Suppressor macrophage (primary cell): ENCODE measurements at regions not wholly inside any gene's neighbourhood (a gene's known extent, or its start where the extent isn't known, plus 50 kb on each side); places are given as distances from the start of the nearest gene placed in this dataset.

Source experiments
- DNase-seq, 4 experiments: peaks; one replicate each; pipeline ENCODE4 v3.0.0-alpha.2; 2020 to 2022

DNA sequence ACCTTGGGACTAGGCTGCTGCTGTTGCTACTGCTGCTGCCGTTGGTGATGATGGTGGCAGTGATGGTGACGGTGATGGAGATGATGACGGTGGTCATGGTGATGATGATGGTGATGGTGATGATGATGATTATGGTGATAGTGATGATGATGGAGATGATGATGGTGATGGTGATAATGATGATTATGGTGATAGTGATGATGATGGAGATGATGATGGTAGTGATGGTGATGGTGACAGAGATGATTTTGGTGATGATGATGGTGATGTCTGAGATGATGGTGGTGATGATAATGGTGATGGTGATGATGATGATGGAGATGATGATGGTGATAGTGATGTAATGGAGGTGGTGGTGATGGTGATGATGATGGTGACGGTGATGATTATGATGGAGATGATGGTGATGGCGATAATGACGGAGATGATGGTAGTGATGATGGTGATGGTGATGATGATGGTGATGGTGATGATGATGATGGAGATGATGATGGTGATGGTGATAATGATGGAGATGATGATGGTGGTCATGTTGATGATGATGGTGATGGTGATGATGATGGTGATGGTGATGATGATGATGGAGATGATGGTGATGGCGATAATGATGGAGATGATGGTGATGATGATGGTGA lies 156.8 kb upstream of the PWP1 start:
- DNase-seq: no peak

DNA sequence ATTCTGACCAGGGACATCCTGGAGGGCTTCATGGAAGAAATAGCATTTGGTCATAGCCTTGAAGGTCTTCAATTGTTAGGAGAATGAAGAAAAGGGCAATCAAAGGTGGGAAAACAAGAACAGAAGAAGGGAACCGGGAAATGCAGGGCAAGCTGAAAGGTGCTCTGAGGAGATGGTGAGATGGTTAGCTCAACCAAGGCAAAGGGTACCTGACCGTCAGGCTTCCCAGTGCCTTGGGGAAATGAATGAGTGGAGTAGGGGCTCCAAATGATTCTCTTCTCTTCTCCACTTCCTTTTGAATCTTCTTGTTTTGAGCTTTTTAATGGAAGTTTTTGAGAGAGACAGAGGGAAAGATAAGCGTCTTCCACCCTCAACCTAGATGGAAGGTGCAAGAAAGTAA lies 155.6 kb upstream of the PWP1 start:
- DNase-seq: no peak

DNA sequence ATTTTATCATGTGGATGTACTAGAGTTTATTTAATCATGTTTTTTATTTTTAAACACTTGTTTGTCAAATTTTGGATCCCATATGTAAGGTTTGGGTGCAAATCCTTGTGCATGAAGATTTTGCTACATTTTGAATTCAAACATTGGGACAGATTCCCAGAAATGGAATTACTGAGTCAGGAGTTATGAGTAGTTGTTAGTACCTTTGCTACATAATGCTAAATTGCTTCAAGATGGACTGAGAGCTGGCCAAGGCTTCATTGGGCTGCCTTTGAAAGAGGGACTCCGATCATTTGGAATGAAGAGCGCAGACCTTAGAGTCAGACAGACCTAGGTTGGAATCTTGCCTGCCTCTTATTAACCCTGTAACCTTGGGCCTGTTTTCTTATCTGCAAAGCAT lies 154.9 kb upstream of the PWP1 start:
- DNase-seq: no peak

DNA sequence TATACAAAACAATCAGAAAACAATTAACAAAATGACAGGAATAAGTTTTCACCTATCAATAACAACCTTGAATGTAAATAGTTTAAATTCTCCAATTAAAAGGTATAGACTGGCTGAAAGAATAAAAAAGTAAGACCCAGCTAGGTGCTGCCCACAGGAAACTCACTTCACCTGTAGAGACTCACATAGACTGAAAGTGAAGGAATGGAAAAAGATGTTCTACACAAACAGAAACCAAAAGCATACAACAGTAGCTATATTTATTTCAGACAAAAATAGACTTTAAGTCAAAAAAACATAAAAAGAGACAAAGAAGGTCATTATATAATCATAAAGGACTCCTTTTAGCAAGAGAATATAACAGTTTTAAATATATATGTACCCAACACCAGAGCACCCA lies 152.4 kb upstream of the PWP1 start:
- no peak for DNase-seq

GRCh38 chr12:107536613-107537012 lies 149.0 kb upstream of the PWP1 start:
- DNase-seq: no peak

DNA sequence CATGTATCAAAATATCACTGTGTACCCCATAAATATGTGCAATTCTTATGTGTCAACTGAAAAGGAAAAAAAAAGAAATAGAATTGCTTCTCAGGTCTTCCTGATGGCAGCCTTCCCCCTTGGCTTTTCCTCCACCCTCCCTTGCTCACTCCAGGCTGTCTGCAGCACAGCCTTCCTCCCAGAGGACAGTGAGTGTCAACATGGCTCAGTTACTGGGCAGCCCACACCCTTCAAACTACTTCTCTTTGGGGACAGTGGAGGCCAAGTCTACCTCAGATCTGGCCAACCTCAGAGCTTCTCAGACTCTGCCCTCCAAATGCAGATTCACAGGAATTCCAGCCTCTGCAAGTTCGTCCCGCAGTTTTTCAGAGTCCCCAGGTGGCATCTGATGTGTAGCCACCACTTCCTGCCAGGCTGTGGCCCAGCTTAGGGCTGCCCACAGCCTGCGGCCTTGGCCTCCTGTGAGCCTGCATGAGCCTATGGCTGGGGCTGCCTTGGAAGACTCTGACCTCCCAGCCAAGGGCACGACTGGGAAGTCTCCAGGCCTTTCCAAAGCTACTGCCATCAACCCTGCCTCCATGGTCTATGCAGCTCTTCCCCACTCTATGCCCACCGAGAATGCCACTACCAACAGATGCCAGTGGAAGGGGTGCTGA lies 148.0 kb upstream of the PWP1 start:
- no peak for DNase-seq

- DNase-seq: peak; percentile 50 to 77 (median 70)
Observed at GRCh38 chr12:107539196-107539939, 146.2 kb upstream of the PWP1 start.

DNA sequence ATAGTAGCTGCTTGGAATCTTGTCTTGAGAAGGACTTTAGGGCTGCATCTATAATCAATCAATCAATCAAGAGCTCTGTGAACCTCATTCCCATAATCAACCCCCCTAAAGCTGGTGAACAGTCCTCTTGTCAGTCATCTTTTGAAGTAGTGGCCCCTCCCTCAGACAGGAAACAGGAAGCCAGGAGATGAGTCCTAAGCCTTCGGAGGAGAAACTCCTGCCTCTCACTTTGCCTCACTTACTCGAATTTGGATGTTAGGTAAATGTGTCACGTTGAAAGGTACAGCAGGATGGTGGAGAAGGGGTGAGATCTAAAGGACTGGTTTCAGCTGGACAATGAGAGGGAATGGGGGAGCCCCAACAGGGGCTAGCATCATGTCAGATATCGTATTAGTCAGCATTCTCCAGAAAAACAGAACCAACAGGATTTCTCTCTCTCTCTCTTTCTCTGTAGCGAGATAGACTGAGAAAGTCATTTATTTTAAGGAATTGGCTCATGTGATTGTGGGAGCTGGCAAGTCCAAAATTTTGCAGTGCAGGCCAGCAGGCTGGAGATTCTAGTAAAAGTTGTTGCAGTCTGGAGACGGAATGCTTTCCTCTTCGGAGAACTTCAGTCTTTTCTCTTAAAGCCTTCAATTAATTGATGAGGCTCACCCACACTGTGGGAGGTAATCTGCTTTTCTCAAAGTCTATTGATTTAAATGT lies 144.4 kb upstream of the PWP1 start:
- no peak for DNase-seq

- DNase-seq: no peak
Observed at GRCh38 chr12:107543416-107543815, 142.2 kb upstream of the PWP1 start.

DNA sequence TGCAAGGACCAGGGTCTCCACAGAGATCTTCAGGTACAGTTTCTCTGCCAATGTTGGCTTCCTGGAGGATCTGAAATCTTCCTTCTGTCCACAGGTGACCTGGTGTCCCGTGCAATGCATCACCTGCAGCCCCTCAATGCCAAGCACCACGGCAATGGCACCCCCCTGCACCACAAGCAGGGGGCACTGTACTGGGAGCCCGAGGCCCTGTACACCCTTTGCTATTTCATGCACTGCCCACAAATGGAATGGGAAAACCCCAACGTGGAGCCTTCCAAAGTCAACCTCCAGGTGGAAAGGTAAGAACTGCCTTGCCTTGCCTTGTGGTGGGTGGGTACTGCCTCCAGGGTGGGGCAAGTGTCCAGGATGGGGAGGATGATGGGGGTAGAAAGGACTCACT lies 141.8 kb upstream of the PWP1 start:
- no peak for DNase-seq

DNA sequence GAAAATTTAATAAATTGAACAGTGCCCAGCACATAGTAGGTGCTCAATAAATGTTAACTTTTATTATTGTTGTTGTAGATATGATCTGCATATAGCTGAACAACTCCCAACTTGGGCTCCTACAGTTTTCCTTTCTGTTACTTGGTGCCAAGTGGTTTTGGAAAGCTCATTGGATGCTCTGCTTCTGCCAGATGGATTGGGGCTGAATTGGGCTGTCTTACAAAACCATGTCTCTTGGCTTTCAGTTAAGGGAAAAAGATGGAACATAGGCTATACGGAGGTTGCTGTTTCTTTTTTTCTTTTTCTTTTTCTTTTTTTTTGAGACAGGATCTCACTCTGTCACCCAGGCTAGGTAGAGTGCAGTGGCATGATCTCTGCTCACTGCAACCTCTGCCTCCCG lies 140.7 kb upstream of the PWP1 start:
- DNase-seq: no peak

GRCh38 chr12:107545737-107546353 lies 139.8 kb upstream of the PWP1 start:
- no peak for DNase-seq

DNA sequence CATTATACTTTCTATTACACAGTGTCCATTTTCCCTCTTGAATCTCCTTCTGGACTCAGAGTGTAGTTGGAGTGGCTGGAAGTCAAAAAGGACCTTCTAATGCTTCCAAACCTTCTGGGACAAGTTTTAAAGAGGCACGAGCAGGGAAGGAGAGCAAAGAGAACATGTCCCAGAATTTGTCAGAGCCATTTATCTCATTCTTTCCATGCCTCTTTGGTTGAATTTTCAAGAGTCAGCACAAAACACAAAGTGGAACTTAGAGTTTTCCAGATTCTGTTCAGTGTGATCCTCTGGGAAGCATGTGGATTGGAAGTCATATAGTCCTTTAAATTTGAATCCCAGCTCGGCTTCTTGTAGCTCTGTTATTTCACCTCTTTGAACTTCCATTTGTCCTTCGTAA lies 138.2 kb upstream of the PWP1 start:
- DNase-seq: no peak

DNA sequence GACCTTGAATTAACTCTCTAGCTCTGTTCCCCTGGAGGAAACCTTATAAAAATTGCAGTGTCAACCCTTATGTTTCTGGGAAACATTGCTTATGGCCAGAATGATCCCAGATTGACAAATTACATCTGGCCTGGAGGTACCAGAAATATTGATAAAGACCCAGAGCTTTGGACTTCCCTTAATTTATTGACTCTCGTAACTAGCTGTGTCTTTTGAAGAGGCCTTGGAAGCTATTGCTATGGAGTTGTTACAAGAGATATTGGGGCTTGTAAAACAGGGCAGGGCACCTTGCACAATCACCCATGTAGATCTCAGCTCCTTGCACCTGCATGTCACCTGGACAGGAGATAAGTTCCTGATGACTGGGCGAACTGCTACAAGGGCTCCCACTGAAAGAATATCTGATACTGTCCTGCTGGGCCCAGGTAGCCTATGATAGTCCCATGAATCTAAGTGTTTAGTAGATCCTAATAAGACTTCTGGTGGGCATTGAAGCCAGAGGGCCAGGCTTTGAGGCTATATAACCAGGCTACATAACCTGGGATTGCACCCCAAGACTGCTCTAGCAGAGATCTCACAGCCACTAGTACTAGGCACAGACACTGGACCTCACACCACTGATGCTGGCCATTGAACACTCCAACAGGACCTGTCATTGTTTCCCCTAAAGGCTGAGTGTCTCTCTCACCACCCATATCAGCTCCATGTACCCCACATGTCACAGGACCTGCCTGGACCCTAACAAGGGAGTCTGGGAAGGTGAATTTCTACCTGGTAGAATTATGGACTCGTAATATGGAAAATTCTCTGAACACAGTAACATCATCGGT lies 135.7 kb upstream of the PWP1 start:
- no peak for DNase-seq

DNA sequence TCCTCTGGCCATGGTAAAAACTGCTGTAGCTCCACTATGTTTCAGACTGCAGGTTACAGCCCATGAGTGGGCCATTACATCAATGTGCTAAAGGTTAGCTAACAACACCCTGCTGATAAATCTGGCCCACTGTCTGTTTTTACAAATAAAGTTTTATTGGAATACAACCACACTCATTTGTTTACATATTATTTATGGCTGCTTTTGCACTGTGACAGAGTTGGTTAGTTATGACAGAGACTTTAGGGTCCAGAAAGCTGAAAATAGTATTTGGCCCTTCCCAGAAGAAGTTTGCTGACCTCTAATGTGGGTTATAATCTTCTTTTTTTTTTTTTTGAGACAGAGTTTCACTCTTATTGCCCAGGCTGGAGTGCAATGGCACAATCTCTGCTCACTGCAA lies 134.2 kb upstream of the PWP1 start:
- DNase-seq: no peak

DNA sequence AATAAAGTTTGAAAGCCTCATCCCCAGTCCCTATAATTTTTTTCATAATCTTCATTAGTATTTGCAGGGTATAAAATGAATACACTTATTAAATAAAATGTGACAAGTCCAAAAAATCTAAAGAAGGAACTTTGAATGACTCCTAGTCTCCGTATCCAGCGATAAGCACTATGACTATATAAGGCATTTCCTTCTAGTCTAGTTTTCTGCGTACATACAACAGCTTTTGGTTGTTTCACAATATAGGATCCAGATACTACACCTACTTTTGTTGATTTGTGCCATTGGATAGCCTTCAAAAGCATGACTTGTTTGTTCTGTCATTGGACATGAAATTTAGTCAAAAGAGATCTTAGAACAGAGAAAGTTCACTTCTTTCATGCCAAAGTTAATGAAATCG lies 133.3 kb upstream of the PWP1 start:
- DNase-seq: no peak

DNA sequence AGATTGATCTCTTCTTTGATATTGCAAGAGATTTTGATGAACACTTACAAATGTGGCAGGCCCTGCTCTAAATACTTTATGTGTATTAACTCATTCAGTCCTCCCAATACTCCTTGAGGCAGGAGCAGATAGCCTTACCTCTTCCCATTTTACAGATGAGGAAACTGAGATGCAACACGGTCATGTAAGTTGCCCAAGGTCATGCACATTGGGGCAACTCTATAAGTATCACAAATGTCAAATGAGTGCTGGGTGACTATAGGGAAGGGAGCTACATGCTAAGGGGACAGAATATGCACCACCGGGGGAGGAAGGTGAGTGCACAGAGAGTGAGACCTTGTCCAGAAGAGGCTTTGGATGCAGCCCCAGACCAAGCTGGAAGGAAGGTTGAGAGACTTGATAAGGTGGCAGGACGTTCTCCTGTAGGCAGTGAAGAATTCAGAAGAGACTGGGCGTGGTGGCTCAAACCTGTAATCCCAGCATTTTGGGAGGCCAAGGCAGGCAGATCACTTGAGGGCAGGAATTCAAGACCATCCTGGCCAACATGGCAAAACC lies 132.3 kb upstream of the PWP1 start:
- no peak for DNase-seq

- DNase-seq: no peak
Observed at GRCh38 chr12:107554941-107555340, 130.7 kb upstream of the PWP1 start.

DNA sequence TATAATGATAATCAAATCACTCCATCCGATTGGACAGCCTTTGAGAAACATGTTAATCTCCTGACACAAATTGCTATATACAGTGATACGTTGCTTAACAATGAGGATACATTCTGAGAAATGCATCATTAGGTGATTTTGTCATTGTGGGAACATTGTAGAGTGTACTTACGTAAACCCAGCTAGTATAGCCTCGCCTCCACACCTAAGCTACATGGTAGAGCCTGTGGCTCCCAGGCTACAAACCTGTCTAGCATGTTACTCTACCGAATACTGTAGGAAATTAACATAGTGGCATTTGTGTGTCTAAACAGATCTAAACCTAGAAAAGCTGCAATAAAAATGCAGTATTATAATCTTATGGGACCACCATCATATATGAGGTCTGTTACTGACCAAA lies 128.6 kb upstream of the PWP1 start:
- DNase-seq: no peak

GRCh38 chr12:107557589-107558100 lies 128.0 kb upstream of the PWP1 start:
- no peak for DNase-seq

DNA sequence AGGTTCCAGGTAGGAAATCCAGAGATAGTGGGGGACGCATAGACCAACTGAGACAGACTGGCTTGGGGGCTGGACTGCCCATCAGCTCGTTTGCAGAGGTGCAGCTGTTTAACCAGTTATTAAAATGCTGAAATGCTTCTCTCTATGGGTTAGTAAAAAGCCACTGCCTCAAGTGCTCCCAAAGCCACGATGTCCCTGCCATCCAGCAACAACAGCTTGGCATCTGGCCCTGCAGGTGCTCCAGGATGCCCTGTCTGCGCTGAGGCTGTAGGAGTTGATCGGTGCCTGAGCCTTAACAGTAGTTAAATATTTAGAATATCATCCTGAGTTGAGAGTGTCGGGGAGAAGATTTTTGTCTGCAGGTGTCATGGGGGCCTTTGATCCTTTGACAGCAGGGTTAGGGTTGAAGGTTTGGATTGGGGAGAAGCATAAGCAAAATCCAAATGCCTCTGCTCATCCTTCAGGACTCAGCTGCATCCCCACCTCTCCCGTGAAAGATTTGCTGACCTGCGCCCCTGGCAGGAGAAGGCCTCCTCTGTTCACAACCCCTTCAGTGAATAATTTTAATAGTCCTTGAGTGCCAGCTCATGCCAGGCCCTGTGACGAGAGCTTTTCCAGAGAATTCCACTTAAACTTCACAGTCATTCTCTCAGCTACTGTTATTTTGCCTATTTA lies 127.3 kb upstream of the PWP1 start:
- no peak for DNase-seq
